Liver (tissue), 8 donors: ENCODE measurements at regions not wholly inside any gene's neighbourhood (a gene's known extent, or its start where the extent isn't known, plus 50 kb on each side); places are given as distances from the start of the nearest gene placed in this dataset.

ENCODE experiments used
- DNase-seq: peaks from one replicate; pipeline ENCODE4 v3.0.0-alpha.2; 2017; ENCODE audit warnings: low spot score
- H3K27ac ChIP-seq, 2 donors: one replicate each; pipeline ENCODE4 v1.7.0; 2013; ENCODE audit warnings: inconsistent platforms in 2 of 2, low read length in 2 of 2, control low read depth in 1 of 2, low read depth in 1 of 2, mild to moderate bottlenecking in 1 of 2
- H3K27me3 ChIP-seq, 4 donors: one replicate each; pipeline versions ENCODE4 v1.6.1 to v1.7.0; 2013; ENCODE audit warnings: low read length in 3 of 4, inconsistent platforms in 1 of 4, mild to moderate bottlenecking in 1 of 4, moderate library complexity in 1 of 4; ENCODE audit not compliant: control insufficient read depth in 4 of 4, insufficient read depth in 4 of 4
- H3K36me3 ChIP-seq, 4 donors: one replicate each; pipeline versions ENCODE4 v1.6.1 to v1.7.0; 2013; ENCODE audit warnings: low read length in 3 of 4, mild to moderate bottlenecking in 3 of 4, low read depth in 1 of 4, moderate library complexity in 1 of 4; ENCODE audit not compliant: control insufficient read depth in 4 of 4, insufficient read depth in 3 of 4
- H3K4me1 ChIP-seq, 4 donors: one replicate each; pipeline versions ENCODE4 v1.6.1 to v1.7.0; 2013; ENCODE audit warnings: low read length in 3 of 4, mild to moderate bottlenecking in 3 of 4, moderate library complexity in 1 of 4; ENCODE audit not compliant: control insufficient read depth in 4 of 4, insufficient read depth in 4 of 4
- H3K4me3 ChIP-seq, 3 donors: one replicate each; pipeline versions ENCODE4 v1.6.1 to v1.7.0; 2013; ENCODE audit warnings: low read length in 3 of 3, control low read depth in 1 of 3, low read depth in 1 of 3, mild to moderate bottlenecking in 1 of 3
- H3K9ac ChIP-seq, 2 donors: one replicate each; pipeline ENCODE4 v1.7.0; 2013; ENCODE audit warnings: low read length in 2 of 2, mild to moderate bottlenecking in 2 of 2, moderate library complexity in 2 of 2, control low read depth in 1 of 2, low read depth in 1 of 2
- H3K9me3 ChIP-seq, 4 donors: one replicate each; pipeline versions ENCODE4 v1.6.1 to v1.7.0; 2013; ENCODE audit warnings: low read length in 3 of 4; ENCODE audit not compliant: control insufficient read depth in 4 of 4
- CTCF ChIP-seq: fragments of 150-350 bp; IDR thresholded peaks from 2 replicates; pipeline ENCODE4 v1.5.1; 2017; ENCODE audit warnings: improper control_type of control experiment, low read depth, low read length; ENCODE audit not compliant: missing input control
- EGR1 ChIP-seq, 2 donors: IDR thresholded peaks; 2 replicates each; pipeline ENCODE4 v1.6.1; 2016 to 2018; ENCODE audit warnings: antibody characterized with exemption in 2 of 2, low read depth in 2 of 2
- FOXA2 ChIP-seq: IDR thresholded peaks from 2 replicates; pipeline ENCODE4 v1.6.1; 2016; ENCODE audit warnings: antibody characterized with exemption
- GABPA ChIP-seq, 2 donors: IDR thresholded peaks in 1 of 2; conservative IDR thresholded peaks in 1 of 2; 2 replicates each; pipeline ENCODE4 v1.6.1; 2016; ENCODE audit warnings: antibody characterized with exemption in 2 of 2, mild to moderate bottlenecking in 1 of 2, moderate library complexity in 1 of 2
- HNF4G ChIP-seq: IDR thresholded peaks from 2 replicates; pipeline ENCODE4 v1.6.1; 2016; ENCODE audit warnings: antibody characterized with exemption
- JUND ChIP-seq, 2 donors: IDR thresholded peaks; 2 replicates each; pipeline ENCODE4 v1.6.1; 2016; ENCODE audit warnings: antibody characterized with exemption in 2 of 2
- MAX ChIP-seq: IDR thresholded peaks from 2 replicates; pipeline ENCODE4 v1.6.1; 2016; ENCODE audit warnings: antibody characterized with exemption
- NR2F2 ChIP-seq: IDR thresholded peaks from 2 replicates; pipeline ENCODE4 v1.6.1; 2016; ENCODE audit warnings: antibody characterized with exemption
- RAD21 ChIP-seq, 2 donors: IDR thresholded peaks; 2 replicates each; pipeline ENCODE4 v1.6.1; 2016; ENCODE audit warnings: antibody characterized with exemption in 2 of 2, mild to moderate bottlenecking in 2 of 2
- REST ChIP-seq: IDR thresholded peaks from 2 replicates; pipeline ENCODE4 v1.6.1; 2016; ENCODE audit warnings: antibody characterized with exemption, mild to moderate bottlenecking
- RXRA ChIP-seq, 2 donors: IDR thresholded peaks; 2 replicates each; pipeline ENCODE4 v1.6.1; 2017 to 2018; ENCODE audit warnings: antibody characterized with exemption in 2 of 2, mild to moderate bottlenecking in 1 of 2
- TAF1 ChIP-seq: conservative IDR thresholded peaks from 2 replicates; pipeline ENCODE4 v1.6.1; 2016; ENCODE audit warnings: antibody characterized with exemption, mild to moderate bottlenecking
- YY1 ChIP-seq: IDR thresholded peaks from 2 replicates; pipeline ENCODE4 v1.6.1; 2016; ENCODE audit warnings: antibody characterized with exemption, mild to moderate bottlenecking
- WGBS: extraction: QIAGEN DNeasy Blood & Tissue Kit; methylation state at CpG from one replicate; pipeline ENCODE4 v1.1.7; 2013; 5-methylcytosine and 5-hydroxymethylcytosine counted together
- TF ChIP-seq, protein P1 (sequence below): IDR thresholded peaks from 2 replicates; pipeline ENCODE4 v1.6.1; 2016; ENCODE audit warnings: antibody characterized with exemption
- TF ChIP-seq, protein P2 (sequence below): IDR thresholded peaks from 2 replicates; pipeline ENCODE4 v1.6.1; 2016; ENCODE audit warnings: antibody characterized with exemption
- donor health status: healthy.
- donor health status: healthy.
- donor health status: healthy.
- donor health status: healthy.
- donor health status: healthy.

- peak in 1 of 2 donors; percentile 38 for TF ChIP-seq GABPA (IDR thresholded peaks at IDR 0.05 in 1 of 2, conservative IDR thresholded peaks at IDR 0.05 in 1 of 2)
- TF ChIP-seq RXRA (IDR thresholded peaks at IDR 0.05) = peak; percentile 74 to 76
- no peak for TF ChIP-seq FOXA2
Observed at GRCh38 chr3:194250098-194251002, 100.8 kb downstream of the CPN2 start (continued).

DNA sequence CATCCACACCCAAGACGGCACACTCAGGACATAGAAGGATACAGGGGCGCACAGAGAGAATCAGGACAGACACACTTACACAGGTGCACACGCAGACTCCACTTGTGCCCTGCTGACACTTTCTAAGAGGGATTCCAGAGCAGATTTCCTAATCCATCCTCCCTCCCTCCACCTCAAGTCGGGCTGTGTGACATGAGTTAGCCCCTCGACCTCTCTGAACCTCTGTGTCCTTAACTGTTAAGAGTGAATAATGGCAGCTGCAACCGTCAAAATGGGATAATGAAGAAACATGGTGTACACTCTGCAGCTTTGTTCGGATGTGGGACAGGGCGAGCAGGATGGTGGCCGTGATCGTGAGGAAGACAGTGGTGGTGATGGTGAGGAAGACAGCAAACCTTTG lies 100.1 kb downstream of the CPN2 start:
- H3K9ac ChIP-seq = peak overlapping the region in 1 of 2 donors; percentile 69
- H3K4me3 ChIP-seq = peak overlapping the region in 2 of 3 donors; percentile 35 to 53
- 71% methylated on average over 10 of the region's 10 CpGs for WGBS
- H3K4me1 ChIP-seq = peaks cover 13 to 49% (median 40%) of the 10 kb centered on the region in 4 donors
- H3K27me3 ChIP-seq = no peaks in the 10 kb centered on the region
- no peaks in the 10 kb centered on the region for H3K36me3 ChIP-seq
- TF ChIP-seq NR2F2 (no peak), REST (no peak), MAX (no peak)
- TF ChIP-seq, protein P1, sequence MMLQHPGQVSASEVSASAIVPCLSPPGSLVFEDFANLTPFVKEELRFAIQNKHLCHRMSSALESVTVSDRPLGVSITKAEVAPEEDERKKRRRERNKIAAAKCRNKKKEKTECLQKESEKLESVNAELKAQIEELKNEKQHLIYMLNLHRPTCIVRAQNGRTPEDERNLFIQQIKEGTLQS = no peak
- DNase-seq = no peak
- no peaks in the 10 kb centered on the region for H3K9me3 ChIP-seq
- H3K27ac ChIP-seq = peak overlapping the region; percentile 76 to 84

DNA sequence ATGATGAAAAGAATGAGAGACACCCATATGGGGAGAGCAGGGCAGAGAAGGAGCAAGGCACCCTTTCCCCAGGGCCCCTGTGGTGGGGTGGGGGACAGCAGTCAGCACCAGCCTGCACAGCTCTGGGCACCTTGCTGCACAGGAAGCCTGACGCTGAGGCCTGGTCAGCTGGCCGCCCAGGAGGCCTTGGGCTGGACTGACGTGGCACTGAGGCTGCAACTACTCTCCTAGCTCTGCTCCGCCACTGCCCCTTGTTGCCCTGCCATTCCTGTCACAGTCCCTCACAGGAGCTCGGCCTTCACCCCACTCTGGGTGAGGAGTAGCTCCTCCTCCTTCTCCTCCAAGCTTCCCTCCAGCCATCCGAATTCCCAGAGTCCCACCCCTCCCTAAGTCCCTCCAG lies 99.7 kb downstream of the CPN2 start:
- 92% methylated on average over 6 of the region's 6 CpGs for WGBS
- Histone ChIP-seq H3K27me3 (no peaks in the 10 kb centered on the region), H3K27ac (no peak overlapping the region), H3K9me3 (no peaks in the 10 kb centered on the region), H3K36me3 (no peaks in the 10 kb centered on the region), H3K9ac (no peak overlapping the region), H3K4me1 (peaks cover 11 to 44% (median 36%) of the 10 kb centered on the region in 4 donors), H3K4me3 (no peak overlapping the region)
- TF ChIP-seq RXRA (IDR thresholded peaks at IDR 0.05) = no peak
- TF ChIP-seq, protein P2, sequence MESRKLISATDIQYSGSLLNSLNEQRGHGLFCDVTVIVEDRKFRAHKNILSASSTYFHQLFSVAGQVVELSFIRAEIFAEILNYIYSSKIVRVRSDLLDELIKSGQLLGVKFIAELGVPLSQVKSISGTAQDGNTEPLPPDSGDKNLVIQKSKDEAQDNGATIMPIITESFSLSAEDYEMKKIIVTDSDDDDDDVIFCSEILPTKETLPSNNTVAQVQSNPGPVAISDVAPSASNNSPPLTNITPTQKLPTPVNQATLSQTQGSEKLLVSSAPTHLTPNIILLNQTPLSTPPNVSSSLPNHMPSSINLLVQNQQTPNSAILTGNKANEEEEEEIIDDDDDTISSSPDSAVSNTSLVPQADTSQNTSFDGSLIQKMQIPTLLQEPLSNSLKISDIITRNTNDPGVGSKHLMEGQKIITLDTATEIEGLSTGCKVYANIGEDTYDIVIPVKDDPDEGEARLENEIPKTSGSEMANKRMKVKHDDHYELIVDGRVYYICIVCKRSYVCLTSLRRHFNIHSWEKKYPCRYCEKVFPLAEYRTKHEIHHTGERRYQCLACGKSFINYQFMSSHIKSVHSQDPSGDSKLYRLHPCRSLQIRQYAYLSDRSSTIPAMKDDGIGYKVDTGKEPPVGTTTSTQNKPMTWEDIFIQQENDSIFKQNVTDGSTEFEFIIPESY = no peak
- TF ChIP-seq EGR1 (IDR thresholded peaks at IDR 0.05; ENCODE audit: low read depth in 2 of 2) = no peak
- TF ChIP-seq NR2F2 = no peak
- TF ChIP-seq HNF4G = no peak
- TF ChIP-seq CTCF = no peak
- no peak for TF ChIP-seq REST
- no peak for TF ChIP-seq JUND (IDR thresholded peaks at IDR 0.05)
- no peak for TF ChIP-seq FOXA2
- TF ChIP-seq YY1 = no peak
- no peak for TF ChIP-seq TAF1
- TF ChIP-seq, protein P1 = no peak
- no peak for TF ChIP-seq RAD21 (IDR thresholded peaks at IDR 0.05)
- no peak for DNase-seq
